Lung (tissue), 11 donors: ENCODE measurements at regions not wholly inside any gene's neighbourhood (a gene's known extent, or its start where the extent isn't known, plus 50 kb on each side); places are given as distances from the start of the nearest gene placed in this dataset.

ENCODE experiments used
- ATAC-seq: fragments of 200-7000 bp; cut with Tn5 transposase; one replicate; pipeline ENCODE4 v1.9.1; 2020; ENCODE audit warnings: moderate number of reproducible peaks; ENCODE audit not compliant: insufficient read depth, low FRiP score
- DNase-seq, 3 donors: peaks; one replicate each; pipeline ENCODE4 v3.0.0-alpha.2; 2013 to 2017
- H3K27ac ChIP-seq, 2 donors: one replicate each; pipeline ENCODE4 v1.5.1; 2013; ENCODE audit warnings: mild to moderate bottlenecking in 2 of 2, moderate library complexity in 2 of 2, control low read depth in 1 of 2, inconsistent platforms in 1 of 2, low read depth in 1 of 2, low read length in 1 of 2
- H3K27me3 ChIP-seq, 3 donors: one replicate each; pipeline ENCODE4 v1.5.1; 2013; ENCODE audit warnings: low read length in 2 of 3; ENCODE audit not compliant: control insufficient read depth in 3 of 3, insufficient read depth in 3 of 3
- H3K36me3 ChIP-seq, 4 donors: one replicate each; pipeline ENCODE4 v1.5.1; 2013; ENCODE audit warnings: low read length in 4 of 4, mild to moderate bottlenecking in 1 of 4, moderate library complexity in 1 of 4; ENCODE audit not compliant: control insufficient read depth in 4 of 4, insufficient read depth in 4 of 4
- H3K4me1 ChIP-seq, 5 donors: one replicate each; pipeline ENCODE4 v1.5.1; 2013; ENCODE audit warnings: low read length in 5 of 5, mild to moderate bottlenecking in 2 of 5, moderate library complexity in 1 of 5; ENCODE audit not compliant: control insufficient read depth in 5 of 5, insufficient read depth in 5 of 5
- H3K4me3 ChIP-seq: one replicate; pipeline ENCODE4 v1.5.1; 2013; ENCODE audit warnings: mild to moderate bottlenecking, control low read depth, moderate library complexity
- H3K9ac ChIP-seq, 2 donors: one replicate each; pipeline ENCODE4 v1.5.1; 2013; ENCODE audit warnings: low read length in 2 of 2, control low read depth in 1 of 2; ENCODE audit not compliant: insufficient read depth in 1 of 2
- H3K9me3 ChIP-seq, 4 donors: one replicate each; pipeline ENCODE4 v1.5.1; 2013; ENCODE audit warnings: low read length in 3 of 4, mild to moderate bottlenecking in 1 of 4, moderate library complexity in 1 of 4; ENCODE audit not compliant: control insufficient read depth in 4 of 4, insufficient read depth in 3 of 4
- CTCF ChIP-seq: IDR thresholded peaks from 2 replicates; pipeline ENCODE4 v1.5.1; 2012; ENCODE audit warnings: mild to moderate bottlenecking; ENCODE audit errors: control extremely low read depth, extremely low read depth
- WGBS, 2 donors: extraction: QIAGEN DNeasy Blood & Tissue Kit; methylation state at CpG; one replicate each; pipeline ENCODE4 v1.1.7; 2013; 5-methylcytosine and 5-hydroxymethylcytosine counted together
- donor health status: control.
- donor health status: control.
- donor health status: Bipolar disorder and iron deficiency.
- donor health status: healthy.
- donor health status: DM: yes; HTN: yes; CAD: no.

- TF ChIP-seq CTCF = no peak
- Histone ChIP-seq H3K9ac (no peak overlapping the region), H3K36me3 (no peaks in the 10 kb centered on the region), H3K27ac (no peak overlapping the region), H3K27me3 (no peaks in the 10 kb centered on the region), H3K9me3 (no peaks in the 10 kb centered on the region), H3K4me3 (no peak overlapping the region), H3K4me1 (peaks cover 0 to 4% (median 0%) of the 10 kb centered on the region in 5 donors)
- no peak for DNase-seq
- ATAC-seq = no peak
- WGBS, 2 donors = 94% methylated on average over 6 of the region's 6 CpGs
Observed at GRCh38 chr6:16825784-16826183, 64.5 kb upstream of the ATXN1 start.

- no peaks in the 10 kb centered on the region for H3K36me3 ChIP-seq
- no peaks in the 10 kb centered on the region for H3K27me3 ChIP-seq
- DNase-seq (no peak), ATAC-seq (no peak)
- TF ChIP-seq CTCF = no peak
- H3K27ac ChIP-seq = no peak overlapping the region
- WGBS, 2 donors = 43 to 65% methylated on average over 10 of the region's 10 CpGs
- H3K4me1 ChIP-seq = peaks cover 0 to 4% (median 0%) of the 10 kb centered on the region in 5 donors
- H3K9ac ChIP-seq = no peak overlapping the region
- no peak overlapping the region for H3K4me3 ChIP-seq
- H3K9me3 ChIP-seq = no peaks in the 10 kb centered on the region
Observed at GRCh38 chr6:16824845-16825685, 63.8 kb upstream of the ATXN1 start.

GRCh38 chr6:16823718-16824352, 62.6 kb upstream of the ATXN1 start:
- WGBS, 2 donors = 97 to 99% methylated on average over 2 of the region's 2 CpGs
- Histone ChIP-seq H3K9ac (no peak overlapping the region), H3K36me3 (no peaks in the 10 kb centered on the region), H3K4me1 (no peaks in the 10 kb centered on the region), H3K27ac (no peak overlapping the region), H3K9me3 (no peaks in the 10 kb centered on the region), H3K27me3 (no peaks in the 10 kb centered on the region), H3K4me3 (no peak overlapping the region)
- ATAC-seq = no peak
- DNase-seq = no peak
- TF ChIP-seq CTCF = no peak
